Muscle layer of colon (tissue), 2 donors: ENCODE measurements at regions not wholly inside any gene's neighbourhood (a gene's known extent, or its start where the extent isn't known, plus 50 kb on each side); places are given as distances from the start of the nearest gene placed in this dataset.
"Not testable (repeated sequence)": the region's sequence is repeated elsewhere in the genome, so short reads cannot be mapped to it uniquely, and the experiment has no call there.

Source experiments
- H3K27ac ChIP-seq: one replicate; pipeline ENCODE4 v1.7.0; 2013; ENCODE audit warnings: low read depth, mild to moderate bottlenecking, low read length, moderate library complexity
- H3K27me3 ChIP-seq, 2 donors: one replicate each; pipeline ENCODE4 v1.7.0; 2013; ENCODE audit warnings: low read length in 2 of 2, mild to moderate bottlenecking in 2 of 2; ENCODE audit not compliant: insufficient read depth in 2 of 2, control insufficient read depth in 1 of 2
- H3K36me3 ChIP-seq: one replicate; pipeline ENCODE4 v1.7.0; 2013; ENCODE audit warnings: mild to moderate bottlenecking, low read length; ENCODE audit not compliant: insufficient read depth
- H3K4me1 ChIP-seq: one replicate; pipeline ENCODE4 v1.7.0; 2013; ENCODE audit warnings: mild to moderate bottlenecking, low read length; ENCODE audit not compliant: insufficient read depth
- H3K4me3 ChIP-seq, 2 donors: one replicate each; pipeline ENCODE4 v1.7.0; 2013; ENCODE audit warnings: low read length in 2 of 2, low read depth in 1 of 2, mild to moderate bottlenecking in 1 of 2, moderate library complexity in 1 of 2
- H3K9ac ChIP-seq: one replicate; pipeline ENCODE4 v1.7.0; 2013; ENCODE audit warnings: low read length
- H3K9me3 ChIP-seq: one replicate; pipeline ENCODE4 v1.7.0; 2013; ENCODE audit warnings: mild to moderate bottlenecking, low read length
- donor health status: abdominal sarcoma.
- donor health status: Adenocarcinoma of cecum.

DNA sequence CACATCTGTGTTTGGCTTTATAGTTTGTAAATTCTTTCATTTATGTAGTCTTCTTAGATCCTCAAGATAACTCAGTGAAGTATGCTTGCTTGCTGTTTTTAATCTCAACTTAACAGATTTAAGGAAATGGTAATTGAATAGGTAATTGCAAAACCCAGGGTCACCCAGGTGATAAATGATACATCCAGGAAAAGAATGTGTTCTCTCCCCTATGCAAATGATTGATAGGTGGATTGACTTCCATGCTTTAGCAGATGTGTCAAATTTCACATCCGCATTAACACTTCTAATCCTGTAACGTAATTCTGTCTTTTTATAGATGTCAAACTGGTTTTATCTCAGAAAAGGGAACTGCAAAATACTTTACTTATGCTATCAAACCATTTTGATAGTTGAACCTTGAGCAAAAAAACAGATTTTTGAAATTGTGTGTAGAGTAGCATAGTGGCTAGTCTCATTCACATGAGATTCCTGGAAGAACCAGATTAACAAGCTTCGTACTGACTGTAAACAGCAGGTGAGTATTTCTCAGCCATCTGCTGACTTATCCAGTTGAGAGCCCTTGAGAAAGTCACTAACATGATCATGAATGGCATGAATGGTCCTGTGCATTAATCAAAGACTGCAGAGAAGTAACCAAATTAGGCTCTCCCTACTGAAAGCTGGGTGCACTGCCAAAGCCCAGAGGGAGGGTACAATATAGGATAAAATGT lies 86.7 kb upstream of the PAM start:
- Histone ChIP-seq H3K4me1 (peaks cover 12% of the 10 kb centered on the region), H3K9me3 (no peaks in the 10 kb centered on the region), H3K27me3 (no peaks in the 10 kb centered on the region), H3K4me3 (no peak overlapping the region), H3K27ac (no peak overlapping the region), H3K9ac (no peak overlapping the region), H3K36me3 (no peaks in the 10 kb centered on the region)

GRCh38 chr5:102670224-102670836 lies 84.8 kb upstream of the PAM start:
- H3K4me1 ChIP-seq: no peaks in the 10 kb centered on the region
- H3K27ac ChIP-seq: no peak overlapping the region
- no peak overlapping the region for H3K9ac ChIP-seq
- H3K9me3 ChIP-seq: no peaks in the 10 kb centered on the region
- no peaks in the 10 kb centered on the region for H3K36me3 ChIP-seq
- no peaks in the 10 kb centered on the region for H3K27me3 ChIP-seq
- no peak overlapping the region for H3K4me3 ChIP-seq

- H3K27ac ChIP-seq, H3K36me3 ChIP-seq, H3K9me3 ChIP-seq: not testable (repeated sequence)
Measured at GRCh38 chr5:102671033-102671734, 83.9 kb upstream of the PAM start.

GRCh38 chr5:102678267-102679058 lies 76.6 kb upstream of the PAM start:
- H3K9ac ChIP-seq: no peak overlapping the region
- no peaks in the 10 kb centered on the region for H3K9me3 ChIP-seq
- no peaks in the 10 kb centered on the region for H3K4me1 ChIP-seq
- H3K27me3 ChIP-seq: no peaks in the 10 kb centered on the region
- no peak overlapping the region for H3K4me3 ChIP-seq
- H3K36me3 ChIP-seq: no peaks in the 10 kb centered on the region
- no peak overlapping the region for H3K27ac ChIP-seq

More at GRCh38 chr5:102671033-102671734, 83.9 kb upstream of the PAM start:
- H3K27me3 ChIP-seq, H3K4me1 ChIP-seq, H3K4me3 ChIP-seq, H3K9ac ChIP-seq: not testable (repeated sequence)

- no peaks in the 10 kb centered on the region for H3K4me1 ChIP-seq
- no peak overlapping the region for H3K27ac ChIP-seq
- H3K36me3 ChIP-seq: no peaks in the 10 kb centered on the region
- H3K27me3 ChIP-seq: no peaks in the 10 kb centered on the region
- no peak overlapping the region for H3K9ac ChIP-seq
- no peaks in the 10 kb centered on the region for H3K9me3 ChIP-seq
- no peak overlapping the region for H3K4me3 ChIP-seq
Measured at GRCh38 chr5:102681403-102681983, 73.6 kb upstream of the PAM start.

DNA sequence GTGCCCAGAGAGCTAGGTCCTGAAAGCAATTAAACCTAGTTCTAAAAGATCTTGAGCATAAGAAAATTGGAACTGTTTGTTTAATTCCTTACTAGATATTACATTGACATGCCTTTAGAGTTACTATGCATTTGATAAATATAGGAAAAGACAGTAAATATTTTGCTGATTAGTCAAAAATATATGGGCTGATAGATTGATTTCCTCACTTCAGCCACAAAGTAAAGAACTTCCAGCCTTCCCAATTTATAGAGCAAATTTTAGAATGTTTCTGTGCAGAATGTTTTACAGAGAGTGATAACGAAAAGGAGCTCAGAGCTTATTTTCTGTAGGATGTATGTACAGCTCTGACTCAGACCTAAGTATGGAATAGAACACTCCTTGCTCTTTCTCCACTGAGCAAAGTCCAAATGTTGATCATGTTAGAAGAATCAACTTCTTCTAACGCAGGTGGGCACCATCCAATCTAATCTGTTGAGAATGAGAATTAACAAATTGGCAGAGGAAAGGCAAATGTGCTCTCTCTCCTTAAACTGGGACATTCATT lies 72.9 kb upstream of the PAM start:
- H3K4me1 ChIP-seq: no peaks in the 10 kb centered on the region
- no peaks in the 10 kb centered on the region for H3K9me3 ChIP-seq
- no peaks in the 10 kb centered on the region for H3K36me3 ChIP-seq
- H3K27me3 ChIP-seq: no peaks in the 10 kb centered on the region
- H3K9ac ChIP-seq: no peak overlapping the region
- H3K27ac ChIP-seq: no peak overlapping the region
- no peak overlapping the region for H3K4me3 ChIP-seq

GRCh38 chr5:102688076-102688475 lies 67.0 kb upstream of the PAM start:
- H3K27me3 ChIP-seq, H3K27ac ChIP-seq, H3K36me3 ChIP-seq, H3K9ac ChIP-seq, H3K4me3 ChIP-seq, H3K4me1 ChIP-seq, H3K9me3 ChIP-seq: not testable (repeated sequence)

DNA sequence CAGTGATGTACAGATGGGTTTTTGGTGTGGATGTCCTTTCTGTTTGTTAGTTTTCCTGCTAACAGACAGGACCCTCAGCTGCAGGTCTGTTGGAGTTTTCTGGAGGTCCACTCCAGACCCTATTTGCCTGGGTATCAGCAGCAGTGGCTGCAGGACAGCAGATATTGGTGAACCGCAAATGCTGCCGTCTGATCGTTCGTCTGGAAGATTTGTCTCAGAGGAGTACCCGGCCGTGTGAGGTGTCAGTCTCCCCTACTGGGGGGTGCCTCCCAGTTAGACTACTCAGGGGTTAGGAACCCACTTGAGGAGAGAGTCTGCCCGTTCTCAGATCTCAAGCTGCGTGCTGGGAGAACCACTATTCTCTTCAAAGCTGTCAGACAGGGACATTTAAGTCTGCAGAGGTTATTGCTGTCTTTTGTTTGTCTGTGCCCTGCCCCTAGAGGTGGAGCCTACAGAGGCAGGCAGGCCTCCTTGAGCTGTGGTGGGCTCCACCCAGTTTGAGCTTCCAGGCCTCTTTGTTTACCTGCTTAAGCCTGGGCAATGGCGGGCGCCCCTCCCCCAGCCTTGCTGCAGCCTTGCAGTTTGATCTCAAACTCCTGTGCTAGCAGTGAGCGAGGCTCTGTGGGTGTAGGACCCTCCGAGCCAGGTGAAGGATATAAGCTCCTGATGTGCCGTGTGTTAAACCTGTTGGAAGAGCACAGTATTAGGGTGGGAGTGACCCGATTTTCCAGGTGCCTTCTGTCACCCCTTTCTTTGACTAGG lies 66.3 kb upstream of the PAM start:
- not testable (repeated sequence) for H3K9me3 ChIP-seq, H3K36me3 ChIP-seq, H3K9ac ChIP-seq, H3K4me1 ChIP-seq, H3K27ac ChIP-seq, H3K4me3 ChIP-seq, H3K27me3 ChIP-seq

GRCh38 chr5:102690910-102691309 lies 64.2 kb upstream of the PAM start:
- H3K36me3 ChIP-seq: no peaks in the 10 kb centered on the region
- peaks cover 7% of the 10 kb centered on the region for H3K4me1 ChIP-seq
- H3K9me3 ChIP-seq: no peaks in the 10 kb centered on the region
- no peak overlapping the region for H3K4me3 ChIP-seq
- no peak overlapping the region for H3K9ac ChIP-seq
- no peaks in the 10 kb centered on the region for H3K27me3 ChIP-seq
- no peak overlapping the region for H3K27ac ChIP-seq

DNA sequence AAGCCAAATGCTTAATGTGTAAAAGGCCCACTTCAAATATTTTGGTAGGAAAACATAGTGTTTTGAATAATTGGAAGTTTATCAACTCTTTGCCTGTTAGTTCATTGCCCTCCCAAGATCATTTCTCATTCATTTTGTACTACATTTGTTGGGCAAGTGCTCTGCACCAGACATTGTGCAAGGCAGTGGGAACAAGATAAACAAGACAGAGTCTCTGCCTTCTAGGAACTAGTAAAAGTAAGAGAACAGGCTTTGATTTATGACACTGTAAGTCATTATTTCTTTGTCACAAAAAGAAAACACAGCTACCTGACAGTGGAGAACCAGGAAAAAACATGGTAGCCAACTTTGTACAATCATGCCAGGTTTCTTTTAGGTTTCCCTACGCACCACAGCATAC lies 63.7 kb upstream of the PAM start:
- Histone ChIP-seq H3K9ac (no peak overlapping the region), H3K9me3 (no peaks in the 10 kb centered on the region), H3K27ac (no peak overlapping the region), H3K4me1 (peaks cover 7% of the 10 kb centered on the region), H3K27me3 (no peaks in the 10 kb centered on the region), H3K4me3 (no peak overlapping the region), H3K36me3 (no peaks in the 10 kb centered on the region)
